B cell (primary cell): ENCODE measurements at regions not wholly inside any gene's neighbourhood (a gene's known extent, or its start where the extent isn't known, plus 50 kb on each side); places are given as distances from the start of the nearest gene placed in this dataset.

Experiments
- ATAC-seq: fragments of 200-7000 bp; cut with Tn5 transposase; one replicate; pipeline ENCODE4 v1.10.0; 2021; ENCODE audit warnings: low read depth, mild to moderate bottlenecking, moderate number of reproducible peaks, moderate library complexity
- CTCF ChIA-PET: fragments of 350-600 bp; sonication (Branson Sonifier 250); formaldehyde crosslinking; loops from one replicate; lab custom pipeline; 2021; ENCODE audit warnings: antibody characterized with exemption, inconsistent platforms; lab: Charles Lee
- POLR2A ChIA-PET: fragments of 350-600 bp; sonication (Branson Sonifier 250); formaldehyde crosslinking; loops from one replicate; lab custom pipeline; 2021; ENCODE audit warnings: antibody characterized with exemption; lab: Charles Lee
- DNase-seq: peaks from one replicate; pipeline ENCODE4 v3.0.0; 2013
- H2AFZ ChIP-seq: 2 replicates; pipeline ENCODE4 v1.6.1; 2012; ENCODE audit warnings: mild to moderate bottlenecking, low read depth, low read length; ENCODE audit not compliant: insufficient read depth, poor library complexity, severe bottlenecking
- H3K27ac ChIP-seq, 2 donors: 1 replicate in 1 of 2; 2 replicates in 1 of 2; pipeline ENCODE4 v1.5.1; 2012 to 2013; ENCODE audit warnings: low read length in 2 of 2, mild to moderate bottlenecking in 2 of 2, moderate library complexity in 1 of 2
- H3K27me3 ChIP-seq, 4 experiments: fragments of 200-600 bp in 1 of 4; sonication (generic) in 1 of 4; replicated peaks in 1 of 4; 1 replicate in 2 of 4; 2 replicates in 2 of 4; pipeline versions ENCODE4 v1.6.1 to v1.7.0; 2013 to 2016; ENCODE audit warnings: low read length in 3 of 4, mild to moderate bottlenecking in 2 of 4, mixed read lengths in 1 of 4, moderate library complexity in 1 of 4; ENCODE audit not compliant: insufficient read depth in 4 of 4, control insufficient read depth in 3 of 4; ENCODE audit errors: control extremely low read depth in 1 of 4
- H3K36me3 ChIP-seq, 2 experiments: replicated peaks in 1 of 2; 1 replicate in 1 of 2; 2 replicates in 1 of 2; pipeline versions ENCODE4 v1.6.1 to v1.7.1; 2013; ENCODE audit warnings: low read length in 1 of 2; ENCODE audit not compliant: insufficient read depth in 2 of 2, control insufficient read depth in 1 of 2; ENCODE audit errors: control extremely low read depth in 1 of 2, extremely low read depth in 1 of 2
- H3K4me1 ChIP-seq, 2 donors: fragments of 200-600 bp in 1 of 2; sonication (generic) in 1 of 2; 1 replicate in 1 of 2; 2 replicates in 1 of 2; pipeline versions ENCODE4 v1.5.1 to v1.6.1; 2013 to 2017; ENCODE audit warnings: low read length in 2 of 2; ENCODE audit not compliant: control insufficient read depth in 2 of 2, insufficient read depth in 2 of 2
- H3K4me2 ChIP-seq: replicated peaks from 2 replicates; pipeline ENCODE3; 2012; ENCODE audit warnings: mild to moderate bottlenecking, low read depth, low read length; ENCODE audit not compliant: poor library complexity, severe bottlenecking
- H3K4me3 ChIP-seq, 5 experiments: fragments of 200-600 bp in 1 of 5; sonication (generic) in 1 of 5; 1 replicate in 3 of 5; 2 replicates in 2 of 5; pipeline versions ENCODE4 v1.5.1 to v1.7.0; 2011 to 2016; ENCODE audit warnings: low read length in 4 of 5, mild to moderate bottlenecking in 4 of 5, low read depth in 2 of 5, control low read depth in 1 of 5, moderate library complexity in 1 of 5; ENCODE audit not compliant: insufficient read depth in 1 of 5; ENCODE audit errors: control extremely low read depth in 1 of 5, extremely low read depth in 1 of 5
- H3K79me2 ChIP-seq: fragments of 200-600 bp; sonication (generic); one replicate; pipeline ENCODE4 v1.6.0; 2016; ENCODE audit warnings: low read length; ENCODE audit not compliant: control insufficient read depth, insufficient read depth
- H3K9ac ChIP-seq: fragments of 200-600 bp; sonication (generic); 2 replicates; pipeline ENCODE4 v1.6.1; 2017; ENCODE audit warnings: mild to moderate bottlenecking, low read length, moderate library complexity
- H3K9me3 ChIP-seq, 3 donors: one replicate each; pipeline versions ENCODE4 v1.6.1 to v1.7.1; 2013; ENCODE audit warnings: low read length in 2 of 3; ENCODE audit not compliant: control insufficient read depth in 2 of 3, insufficient read depth in 1 of 3; ENCODE audit errors: control extremely low read depth in 1 of 3
- H4K20me1 ChIP-seq: 2 replicates; pipeline ENCODE4 v1.6.0; 2012; ENCODE audit warnings: mild to moderate bottlenecking, low read length; ENCODE audit not compliant: insufficient read depth, control insufficient read depth, poor library complexity, severe bottlenecking
- H3K27ac Mint-ChIP-seq: one replicate; pipeline ENCODE4 v1.8.0; 2021; ENCODE audit warnings: mixed read lengths
- H3K27me3 Mint-ChIP-seq: one replicate; pipeline ENCODE4 v1.8.0; 2021; ENCODE audit warnings: mixed read lengths
- H3K4me1 Mint-ChIP-seq: one replicate; pipeline ENCODE4 v1.8.0; 2021; ENCODE audit warnings: mixed read lengths
- H3K4me3 Mint-ChIP-seq: one replicate; pipeline ENCODE4 v1.8.0; 2021; ENCODE audit warnings: mixed read lengths
- H3K9me3 Mint-ChIP-seq: one replicate; pipeline ENCODE4 v1.8.0; 2022; ENCODE audit warnings: mixed read lengths; ENCODE audit not compliant: insufficient read depth
- EZH2 ChIP-seq: IDR thresholded peaks from 2 replicates; pipeline ENCODE4 v1.6.1; 2012; ENCODE audit warnings: borderline replicate concordance, low read depth, mild to moderate bottlenecking, moderate library complexity, low read length; ENCODE audit not compliant: insufficient read depth, poor library complexity, severe bottlenecking
- whole genome bisulfite sequencing: methylation state at CpG from one replicate; pipeline ENCODE4 v1.1.5; 2013; ENCODE audit warnings: missing lambda C conversion rate; ENCODE audit not compliant: insufficient coverage; 5-methylcytosine and 5-hydroxymethylcytosine counted together
- intact Hi-C: fragments of 100-400 bp; cut with micrococcal nuclease; formaldehyde crosslinking; loops from one replicate; pipeline ENCODE4 v1.10.0; 2022
- TF ChIP-seq, protein P1 (sequence below): fragments of 200-600 bp; IDR thresholded peaks from one replicate; pipeline ENCODE4 v1.8.0; 2022; ENCODE audit warnings: antibody characterized with exemption, mild to moderate bottlenecking

DNA sequence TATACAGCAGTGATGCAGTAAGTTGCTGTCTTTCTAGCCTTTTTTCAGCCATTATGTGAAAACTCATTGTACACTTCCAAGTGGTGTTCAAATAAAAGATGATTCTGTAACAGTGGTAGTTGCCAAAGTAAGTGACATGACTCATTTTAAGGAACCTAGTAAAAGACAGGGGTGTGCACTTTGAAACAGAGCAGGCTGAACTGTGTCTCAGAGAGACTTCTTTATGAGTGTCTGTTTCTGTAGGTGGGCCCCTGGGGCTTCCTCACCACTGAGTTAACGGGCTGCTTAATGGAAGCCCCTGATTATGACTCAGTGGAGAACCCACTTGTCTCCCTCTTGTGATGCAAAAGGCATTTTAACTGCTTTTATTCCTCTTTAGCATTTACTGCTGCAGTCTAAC is 147.3 kb downstream of the PCTP start:
- no peak for ATAC-seq
- Histone ChIP-seq H3K27me3 (peaks cover 0 to 3% (median 0%) of the 10 kb centered on the region in 4 experiments), H3K9me3 (no peaks in the 10 kb centered on the region), H3K4me3 (no peak overlapping the region), H3K27ac (no peak overlapping the region), H3K9ac (no peak overlapping the region), H2AFZ (no peak overlapping the region), H3K4me1 (no peaks in the 10 kb centered on the region), H3K4me2 (no peak overlapping the region), H3K79me2 (no peaks in the 10 kb centered on the region), H3K36me3 (no peaks in the 10 kb centered on the region), H4K20me1 (no peaks in the 10 kb centered on the region)
- POLR2A ChIA-PET, result no interaction called here
- CTCF ChIA-PET, result no interaction called here
- no peak for DNase-seq
- H3K4me3 Mint-ChIP-seq, result no peak overlapping the region
- intact Hi-C loops, result no loop called here
- TF ChIP-seq, protein P1, sequence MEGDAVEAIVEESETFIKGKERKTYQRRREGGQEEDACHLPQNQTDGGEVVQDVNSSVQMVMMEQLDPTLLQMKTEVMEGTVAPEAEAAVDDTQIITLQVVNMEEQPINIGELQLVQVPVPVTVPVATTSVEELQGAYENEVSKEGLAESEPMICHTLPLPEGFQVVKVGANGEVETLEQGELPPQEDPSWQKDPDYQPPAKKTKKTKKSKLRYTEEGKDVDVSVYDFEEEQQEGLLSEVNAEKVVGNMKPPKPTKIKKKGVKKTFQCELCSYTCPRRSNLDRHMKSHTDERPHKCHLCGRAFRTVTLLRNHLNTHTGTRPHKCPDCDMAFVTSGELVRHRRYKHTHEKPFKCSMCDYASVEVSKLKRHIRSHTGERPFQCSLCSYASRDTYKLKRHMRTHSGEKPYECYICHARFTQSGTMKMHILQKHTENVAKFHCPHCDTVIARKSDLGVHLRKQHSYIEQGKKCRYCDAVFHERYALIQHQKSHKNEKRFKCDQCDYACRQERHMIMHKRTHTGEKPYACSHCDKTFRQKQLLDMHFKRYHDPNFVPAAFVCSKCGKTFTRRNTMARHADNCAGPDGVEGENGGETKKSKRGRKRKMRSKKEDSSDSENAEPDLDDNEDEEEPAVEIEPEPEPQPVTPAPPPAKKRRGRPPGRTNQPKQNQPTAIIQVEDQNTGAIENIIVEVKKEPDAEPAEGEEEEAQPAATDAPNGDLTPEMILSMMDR, result no peak
- no peak overlapping the region for H3K27ac Mint-ChIP-seq
- no peaks in the 10 kb centered on the region for H3K4me1 Mint-ChIP-seq
- H3K27me3 Mint-ChIP-seq, result peaks cover 3% of the 10 kb centered on the region
- 40% methylated on average over 1 of the region's 1 CpG for WGBS
- H3K9me3 Mint-ChIP-seq, result no peaks in the 10 kb centered on the region

DNA sequence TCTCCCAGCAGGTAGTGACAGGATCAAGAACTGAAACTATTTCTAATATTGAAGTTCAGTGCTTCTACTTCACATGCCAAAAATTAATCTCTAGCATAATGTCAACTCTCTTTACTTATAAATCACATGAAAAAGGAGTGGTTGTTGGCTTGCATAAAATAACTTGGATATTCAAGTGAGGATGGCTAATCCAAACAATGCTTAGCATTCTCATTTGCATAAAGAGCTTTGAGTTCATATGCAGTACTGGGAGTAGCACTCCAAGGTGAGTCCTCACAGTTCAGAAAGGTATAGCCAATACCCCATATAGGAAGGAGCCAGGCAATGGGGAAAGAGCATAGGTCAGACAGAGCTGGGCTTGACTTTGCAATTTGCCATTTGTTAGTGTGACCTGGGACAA is 149.3 kb downstream of the PCTP start:
- H3K9ac ChIP-seq, result no peak overlapping the region
- no peak for DNase-seq
- CTCF ChIA-PET, result interaction anchor here (0.7 kb wide), 1 partner anchor 32 kb away, joined by 3 read pairs; no protein-coding TSS in a partner anchor
- H3K9me3 Mint-ChIP-seq, result no peaks in the 10 kb centered on the region
- intact Hi-C loops, result no loop called here
- no peak overlapping the region for H3K27ac ChIP-seq
- no peaks in the 10 kb centered on the region for H3K36me3 ChIP-seq
- no peaks in the 10 kb centered on the region for H3K4me1 Mint-ChIP-seq
- no peak for ATAC-seq
- TF ChIP-seq EZH2, result no peak
- TF ChIP-seq, protein P1, result no peak
- peaks cover 6% of the 10 kb centered on the region for H3K27me3 Mint-ChIP-seq
- no peak overlapping the region for H3K27ac Mint-ChIP-seq
- POLR2A ChIA-PET, result no interaction called here
- H4K20me1 ChIP-seq, result no peaks in the 10 kb centered on the region
- H3K4me2 ChIP-seq, result no peak overlapping the region
- H2AFZ ChIP-seq, result no peak overlapping the region
- no peak overlapping the region for H3K4me3 ChIP-seq
- H3K27me3 ChIP-seq, result no peaks in the 10 kb centered on the region
- no peak overlapping the region for H3K4me3 Mint-ChIP-seq
- H3K79me2 ChIP-seq, result no peaks in the 10 kb centered on the region
- no peaks in the 10 kb centered on the region for H3K4me1 ChIP-seq
- H3K9me3 ChIP-seq, result no peaks in the 10 kb centered on the region
